ENCODE measurements at regions not wholly inside any gene's neighbourhood (a gene's known extent, or its start where the extent isn't known, plus 50 kb on each side); places are given as distances from the start of the nearest gene placed in this dataset.

GRCh38 chr17:79174905-79175856 lies 100.6 kb downstream of the ENGASE start:
- TF ChIP-seq CTCF (IDR thresholded peaks at IDR 0.05 in 2 of 3, conservative IDR thresholded peaks at IDR 0.05 in 1 of 3; ENCODE audit: borderline replicate concordance in 1 of 3, insufficient read depth in 1 of 3, low read depth in 2 of 3, low read length in 2 of 3): no peak
- no peak for TF ChIP-seq RAD21 (IDR thresholded peaks at IDR 0.05; ENCODE audit: low read depth)
- no peak for TF ChIP-seq POLR2A (IDR thresholded peaks at IDR 0.05; ENCODE audit: borderline replicate concordance, extremely low read depth, insufficient read depth, insufficient read length)
- no peak for TF ChIP-seq MAX (IDR thresholded peaks at IDR 0.05)
- TF ChIP-seq EZH2 (IDR thresholded peaks at IDR 0.05): no peak
- no peak for TF ChIP-seq ZFX (IDR thresholded peaks at IDR 0.05)
- no peak for TF ChIP-seq EZH2phosphoT487 (IDR thresholded peaks at IDR 0.05; ENCODE audit: borderline replicate concordance)
- no peak for TF ChIP-seq EGR1 (IDR thresholded peaks at IDR 0.05; ENCODE audit: low read depth)
- TF ChIP-seq POLR2AphosphoS5 (IDR thresholded peaks at IDR 0.05; ENCODE audit: low read depth, low read length): no peak
